ENCODE measurements at regions not wholly inside any gene's neighbourhood (a gene's known extent, or its start where the extent isn't known, plus 50 kb on each side); places are given as distances from the start of the nearest gene placed in this dataset.

DNA sequence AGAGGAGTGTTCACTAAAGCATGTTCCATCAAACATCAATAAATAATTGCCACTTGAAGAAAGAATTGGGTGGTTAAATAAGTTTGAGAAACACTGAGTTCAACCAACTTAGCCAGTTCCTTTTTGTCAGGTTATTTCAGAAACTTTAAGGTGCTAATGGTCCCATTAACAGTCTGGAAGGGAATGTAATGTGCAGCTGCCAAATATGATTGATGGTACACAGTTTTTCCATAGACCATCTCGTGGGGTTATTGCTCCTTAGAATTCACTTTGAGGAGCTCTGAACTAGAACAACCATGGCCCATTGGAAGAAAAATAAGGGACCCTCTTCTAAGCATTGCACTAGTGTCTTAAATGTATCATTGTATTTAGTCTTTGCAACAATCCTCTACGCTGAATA is 185.8 kb upstream of the NR2F2 start (continued):
- TF ChIP-seq, protein P1, sequence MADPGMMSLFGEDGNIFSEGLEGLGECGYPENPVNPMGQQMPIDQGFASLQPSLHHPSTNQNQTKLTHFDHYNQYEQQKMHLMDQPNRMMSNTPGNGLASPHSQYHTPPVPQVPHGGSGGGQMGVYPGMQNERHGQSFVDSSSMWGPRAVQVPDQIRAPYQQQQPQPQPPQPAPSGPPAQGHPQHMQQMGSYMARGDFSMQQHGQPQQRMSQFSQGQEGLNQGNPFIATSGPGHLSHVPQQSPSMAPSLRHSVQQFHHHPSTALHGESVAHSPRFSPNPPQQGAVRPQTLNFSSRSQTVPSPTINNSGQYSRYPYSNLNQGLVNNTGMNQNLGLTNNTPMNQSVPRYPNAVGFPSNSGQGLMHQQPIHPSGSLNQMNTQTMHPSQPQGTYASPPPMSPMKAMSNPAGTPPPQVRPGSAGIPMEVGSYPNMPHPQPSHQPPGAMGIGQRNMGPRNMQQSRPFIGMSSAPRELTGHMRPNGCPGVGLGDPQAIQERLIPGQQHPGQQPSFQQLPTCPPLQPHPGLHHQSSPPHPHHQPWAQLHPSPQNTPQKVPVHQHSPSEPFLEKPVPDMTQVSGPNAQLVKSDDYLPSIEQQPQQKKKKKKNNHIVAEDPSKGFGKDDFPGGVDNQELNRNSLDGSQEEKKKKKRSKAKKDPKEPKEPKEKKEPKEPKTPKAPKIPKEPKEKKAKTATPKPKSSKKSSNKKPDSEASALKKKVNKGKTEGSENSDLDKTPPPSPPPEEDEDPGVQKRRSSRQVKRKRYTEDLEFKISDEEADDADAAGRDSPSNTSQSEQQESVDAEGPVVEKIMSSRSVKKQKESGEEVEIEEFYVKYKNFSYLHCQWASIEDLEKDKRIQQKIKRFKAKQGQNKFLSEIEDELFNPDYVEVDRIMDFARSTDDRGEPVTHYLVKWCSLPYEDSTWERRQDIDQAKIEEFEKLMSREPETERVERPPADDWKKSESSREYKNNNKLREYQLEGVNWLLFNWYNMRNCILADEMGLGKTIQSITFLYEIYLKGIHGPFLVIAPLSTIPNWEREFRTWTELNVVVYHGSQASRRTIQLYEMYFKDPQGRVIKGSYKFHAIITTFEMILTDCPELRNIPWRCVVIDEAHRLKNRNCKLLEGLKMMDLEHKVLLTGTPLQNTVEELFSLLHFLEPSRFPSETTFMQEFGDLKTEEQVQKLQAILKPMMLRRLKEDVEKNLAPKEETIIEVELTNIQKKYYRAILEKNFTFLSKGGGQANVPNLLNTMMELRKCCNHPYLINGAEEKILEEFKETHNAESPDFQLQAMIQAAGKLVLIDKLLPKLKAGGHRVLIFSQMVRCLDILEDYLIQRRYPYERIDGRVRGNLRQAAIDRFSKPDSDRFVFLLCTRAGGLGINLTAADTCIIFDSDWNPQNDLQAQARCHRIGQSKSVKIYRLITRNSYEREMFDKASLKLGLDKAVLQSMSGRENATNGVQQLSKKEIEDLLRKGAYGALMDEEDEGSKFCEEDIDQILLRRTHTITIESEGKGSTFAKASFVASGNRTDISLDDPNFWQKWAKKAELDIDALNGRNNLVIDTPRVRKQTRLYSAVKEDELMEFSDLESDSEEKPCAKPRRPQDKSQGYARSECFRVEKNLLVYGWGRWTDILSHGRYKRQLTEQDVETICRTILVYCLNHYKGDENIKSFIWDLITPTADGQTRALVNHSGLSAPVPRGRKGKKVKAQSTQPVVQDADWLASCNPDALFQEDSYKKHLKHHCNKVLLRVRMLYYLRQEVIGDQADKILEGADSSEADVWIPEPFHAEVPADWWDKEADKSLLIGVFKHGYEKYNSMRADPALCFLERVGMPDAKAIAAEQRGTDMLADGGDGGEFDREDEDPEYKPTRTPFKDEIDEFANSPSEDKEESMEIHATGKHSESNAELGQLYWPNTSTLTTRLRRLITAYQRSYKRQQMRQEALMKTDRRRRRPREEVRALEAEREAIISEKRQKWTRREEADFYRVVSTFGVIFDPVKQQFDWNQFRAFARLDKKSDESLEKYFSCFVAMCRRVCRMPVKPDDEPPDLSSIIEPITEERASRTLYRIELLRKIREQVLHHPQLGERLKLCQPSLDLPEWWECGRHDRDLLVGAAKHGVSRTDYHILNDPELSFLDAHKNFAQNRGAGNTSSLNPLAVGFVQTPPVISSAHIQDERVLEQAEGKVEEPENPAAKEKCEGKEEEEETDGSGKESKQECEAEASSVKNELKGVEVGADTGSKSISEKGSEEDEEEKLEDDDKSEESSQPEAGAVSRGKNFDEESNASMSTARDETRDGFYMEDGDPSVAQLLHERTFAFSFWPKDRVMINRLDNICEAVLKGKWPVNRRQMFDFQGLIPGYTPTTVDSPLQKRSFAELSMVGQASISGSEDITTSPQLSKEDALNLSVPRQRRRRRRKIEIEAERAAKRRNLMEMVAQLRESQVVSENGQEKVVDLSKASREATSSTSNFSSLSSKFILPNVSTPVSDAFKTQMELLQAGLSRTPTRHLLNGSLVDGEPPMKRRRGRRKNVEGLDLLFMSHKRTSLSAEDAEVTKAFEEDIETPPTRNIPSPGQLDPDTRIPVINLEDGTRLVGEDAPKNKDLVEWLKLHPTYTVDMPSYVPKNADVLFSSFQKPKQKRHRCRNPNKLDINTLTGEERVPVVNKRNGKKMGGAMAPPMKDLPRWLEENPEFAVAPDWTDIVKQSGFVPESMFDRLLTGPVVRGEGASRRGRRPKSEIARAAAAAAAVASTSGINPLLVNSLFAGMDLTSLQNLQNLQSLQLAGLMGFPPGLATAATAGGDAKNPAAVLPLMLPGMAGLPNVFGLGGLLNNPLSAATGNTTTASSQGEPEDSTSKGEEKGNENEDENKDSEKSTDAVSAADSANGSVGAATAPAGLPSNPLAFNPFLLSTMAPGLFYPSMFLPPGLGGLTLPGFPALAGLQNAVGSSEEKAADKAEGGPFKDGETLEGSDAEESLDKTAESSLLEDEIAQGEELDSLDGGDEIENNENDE (IDR thresholded peaks at IDR 0.05; ENCODE audit: insufficient replicate concordance, low read length), result no peak
- TF ChIP-seq RXRA (IDR thresholded peaks at IDR 0.05; ENCODE audit: insufficient read depth, low read depth, low read length), result no peak
- TF ChIP-seq ZNF274 (IDR thresholded peaks at IDR 0.05; ENCODE audit: borderline replicate concordance, extremely low read depth, low read length), result no peak
- no peak for TF ChIP-seq CEBPB (IDR thresholded peaks at IDR 0.05; ENCODE audit: low read depth, low read length)
- no peak for TF ChIP-seq TAF7 (optimal IDR thresholded peaks at IDR 0.05; ENCODE audit: borderline replicate concordance, low read depth, low read length)
- TF ChIP-seq, protein P2, sequence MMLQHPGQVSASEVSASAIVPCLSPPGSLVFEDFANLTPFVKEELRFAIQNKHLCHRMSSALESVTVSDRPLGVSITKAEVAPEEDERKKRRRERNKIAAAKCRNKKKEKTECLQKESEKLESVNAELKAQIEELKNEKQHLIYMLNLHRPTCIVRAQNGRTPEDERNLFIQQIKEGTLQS (IDR thresholded peaks at IDR 0.05; ENCODE audit: insufficient read depth, low read depth, low read length), result no peak
- TF ChIP-seq CHD2 (IDR thresholded peaks at IDR 0.05; ENCODE audit: low read length), result no peak
- TF ChIP-seq SRF (IDR thresholded peaks at IDR 0.05; ENCODE audit: low read depth, low read length), result no peak
- TF ChIP-seq BRCA1 (IDR thresholded peaks at IDR 0.05; ENCODE audit: low read depth, low read length), result no peak
- no peak for TF ChIP-seq POLR2A (IDR thresholded peaks at IDR 0.05; ENCODE audit: control extremely low read depth in 1 of 2, low read depth in 2 of 2, low read length in 2 of 2)
- no peak for TF ChIP-seq FOSL1 (IDR thresholded peaks at IDR 0.05; ENCODE audit: insufficient read depth, low read depth, low read length)
- TF ChIP-seq RAD21 (IDR thresholded peaks at IDR 0.05 in 1 of 2, conservative IDR thresholded peaks at IDR 0.05 in 1 of 2; ENCODE audit: low read depth in 2 of 2, low read length in 2 of 2), result no peak
- TF ChIP-seq BACH1 (IDR thresholded peaks at IDR 0.05; ENCODE audit: low read length), result no peak

Measured in H1 (cell line).